B cell (primary cell): ENCODE measurements at regions not wholly inside any gene's neighbourhood (a gene's known extent, or its start where the extent isn't known, plus 50 kb on each side); places are given as distances from the start of the nearest gene placed in this dataset.

Experiments used
- ATAC-seq: fragments of 200-7000 bp; cut with Tn5 transposase; one replicate; pipeline ENCODE4 v1.10.0; 2021; ENCODE audit warnings: low read depth, mild to moderate bottlenecking, moderate number of reproducible peaks, moderate library complexity
- CTCF ChIA-PET: fragments of 350-600 bp; sonication (Branson Sonifier 250); formaldehyde crosslinking; loops from one replicate; lab custom pipeline; 2021; ENCODE audit warnings: antibody characterized with exemption, inconsistent platforms; lab: Charles Lee
- POLR2A ChIA-PET: fragments of 350-600 bp; sonication (Branson Sonifier 250); formaldehyde crosslinking; loops from one replicate; lab custom pipeline; 2021; ENCODE audit warnings: antibody characterized with exemption; lab: Charles Lee
- DNase-seq: peaks from one replicate; pipeline ENCODE4 v3.0.0; 2013
- H2AFZ ChIP-seq: 2 replicates; pipeline ENCODE4 v1.6.1; 2012; ENCODE audit warnings: mild to moderate bottlenecking, low read depth, low read length; ENCODE audit not compliant: insufficient read depth, poor library complexity, severe bottlenecking
- H3K27ac ChIP-seq, 2 donors: 1 replicate in 1 of 2; 2 replicates in 1 of 2; pipeline ENCODE4 v1.5.1; 2012 to 2013; ENCODE audit warnings: low read length in 2 of 2, mild to moderate bottlenecking in 2 of 2, moderate library complexity in 1 of 2
- H3K27me3 ChIP-seq, 4 experiments: fragments of 200-600 bp in 1 of 4; sonication (generic) in 1 of 4; replicated peaks in 1 of 4; 1 replicate in 2 of 4; 2 replicates in 2 of 4; pipeline versions ENCODE4 v1.6.1 to v1.7.0; 2013 to 2016; ENCODE audit warnings: low read length in 3 of 4, mild to moderate bottlenecking in 2 of 4, mixed read lengths in 1 of 4, moderate library complexity in 1 of 4; ENCODE audit not compliant: insufficient read depth in 4 of 4, control insufficient read depth in 3 of 4; ENCODE audit errors: control extremely low read depth in 1 of 4
- H3K36me3 ChIP-seq, 2 experiments: replicated peaks in 1 of 2; 1 replicate in 1 of 2; 2 replicates in 1 of 2; pipeline versions ENCODE4 v1.6.1 to v1.7.1; 2013; ENCODE audit warnings: low read length in 1 of 2; ENCODE audit not compliant: insufficient read depth in 2 of 2, control insufficient read depth in 1 of 2; ENCODE audit errors: control extremely low read depth in 1 of 2, extremely low read depth in 1 of 2
- H3K4me1 ChIP-seq, 2 donors: fragments of 200-600 bp in 1 of 2; sonication (generic) in 1 of 2; 1 replicate in 1 of 2; 2 replicates in 1 of 2; pipeline versions ENCODE4 v1.5.1 to v1.6.1; 2013 to 2017; ENCODE audit warnings: low read length in 2 of 2; ENCODE audit not compliant: control insufficient read depth in 2 of 2, insufficient read depth in 2 of 2
- H3K4me2 ChIP-seq: replicated peaks from 2 replicates; pipeline ENCODE3; 2012; ENCODE audit warnings: mild to moderate bottlenecking, low read depth, low read length; ENCODE audit not compliant: poor library complexity, severe bottlenecking
- H3K4me3 ChIP-seq, 5 experiments: fragments of 200-600 bp in 1 of 5; sonication (generic) in 1 of 5; 1 replicate in 3 of 5; 2 replicates in 2 of 5; pipeline versions ENCODE4 v1.5.1 to v1.7.0; 2011 to 2016; ENCODE audit warnings: low read length in 4 of 5, mild to moderate bottlenecking in 4 of 5, low read depth in 2 of 5, control low read depth in 1 of 5, moderate library complexity in 1 of 5; ENCODE audit not compliant: insufficient read depth in 1 of 5; ENCODE audit errors: control extremely low read depth in 1 of 5, extremely low read depth in 1 of 5
- H3K79me2 ChIP-seq: fragments of 200-600 bp; sonication (generic); one replicate; pipeline ENCODE4 v1.6.0; 2016; ENCODE audit warnings: low read length; ENCODE audit not compliant: control insufficient read depth, insufficient read depth
- H3K9ac ChIP-seq: fragments of 200-600 bp; sonication (generic); 2 replicates; pipeline ENCODE4 v1.6.1; 2017; ENCODE audit warnings: mild to moderate bottlenecking, low read length, moderate library complexity
- H3K9me3 ChIP-seq, 3 donors: one replicate each; pipeline versions ENCODE4 v1.6.1 to v1.7.1; 2013; ENCODE audit warnings: low read length in 2 of 3; ENCODE audit not compliant: control insufficient read depth in 2 of 3, insufficient read depth in 1 of 3; ENCODE audit errors: control extremely low read depth in 1 of 3
- H4K20me1 ChIP-seq: 2 replicates; pipeline ENCODE4 v1.6.0; 2012; ENCODE audit warnings: mild to moderate bottlenecking, low read length; ENCODE audit not compliant: insufficient read depth, control insufficient read depth, poor library complexity, severe bottlenecking
- H3K27ac Mint-ChIP-seq: one replicate; pipeline ENCODE4 v1.8.0; 2021; ENCODE audit warnings: mixed read lengths
- H3K27me3 Mint-ChIP-seq: one replicate; pipeline ENCODE4 v1.8.0; 2021; ENCODE audit warnings: mixed read lengths
- H3K4me1 Mint-ChIP-seq: one replicate; pipeline ENCODE4 v1.8.0; 2021; ENCODE audit warnings: mixed read lengths
- H3K4me3 Mint-ChIP-seq: one replicate; pipeline ENCODE4 v1.8.0; 2021; ENCODE audit warnings: mixed read lengths
- H3K9me3 Mint-ChIP-seq: one replicate; pipeline ENCODE4 v1.8.0; 2022; ENCODE audit warnings: mixed read lengths; ENCODE audit not compliant: insufficient read depth
- CTCF ChIP-seq: fragments of 200-600 bp; IDR thresholded peaks from one replicate; pipeline ENCODE4 v1.8.0; 2022; ENCODE audit warnings: antibody characterized with exemption, mild to moderate bottlenecking
- EZH2 ChIP-seq: IDR thresholded peaks from 2 replicates; pipeline ENCODE4 v1.6.1; 2012; ENCODE audit warnings: borderline replicate concordance, low read depth, mild to moderate bottlenecking, moderate library complexity, low read length; ENCODE audit not compliant: insufficient read depth, poor library complexity, severe bottlenecking
- WGBS: methylation state at CpG from one replicate; pipeline ENCODE4 v1.1.5; 2013; ENCODE audit warnings: missing lambda C conversion rate; ENCODE audit not compliant: insufficient coverage; 5-methylcytosine and 5-hydroxymethylcytosine counted together
- intact Hi-C: fragments of 100-400 bp; cut with micrococcal nuclease; formaldehyde crosslinking; loops from one replicate; pipeline ENCODE4 v1.10.0; 2022

- no peaks in the 10 kb centered on the region for H3K27me3 ChIP-seq
- intact Hi-C loops: no loop called here
- H3K4me1 Mint-ChIP-seq: no peaks in the 10 kb centered on the region
- POLR2A ChIA-PET: no interaction called here
- no peaks in the 10 kb centered on the region for H3K9me3 ChIP-seq
- H3K36me3 ChIP-seq: no peaks in the 10 kb centered on the region
- no peak for DNase-seq
- no peaks in the 10 kb centered on the region for H3K4me1 ChIP-seq
- no peak overlapping the region for H3K27ac ChIP-seq
- WGBS: 100% methylated on average over 1 of the region's 2 CpGs
- no peaks in the 10 kb centered on the region for H3K79me2 ChIP-seq
- H3K27me3 Mint-ChIP-seq: no peaks in the 10 kb centered on the region
- no peak for TF ChIP-seq CTCF
- TF ChIP-seq EZH2: no peak
- no peak overlapping the region for H3K9ac ChIP-seq
- peaks cover 3% of the 10 kb centered on the region for H3K9me3 Mint-ChIP-seq
- H3K4me3 ChIP-seq: no peak overlapping the region
- H4K20me1 ChIP-seq: no peaks in the 10 kb centered on the region
- CTCF ChIA-PET: no interaction called here
- no peak for ATAC-seq
- H2AFZ ChIP-seq: no peak overlapping the region
- no peak overlapping the region for H3K27ac Mint-ChIP-seq
- H3K4me2 ChIP-seq: no peak overlapping the region
- no peak overlapping the region for H3K4me3 Mint-ChIP-seq
These were observed 363.7 kb downstream of the SLC4A3 start for GRCh38 chr2:219991116-219991515.

GRCh38 chr2:219995399-219995798, 368.0 kb downstream of the SLC4A3 start:
- DNase-seq (no peak), ATAC-seq (no peak)
- H2AFZ ChIP-seq: no peak overlapping the region
- H3K9me3 Mint-ChIP-seq: peaks cover 3% of the 10 kb centered on the region
- no peak overlapping the region for H3K9ac ChIP-seq
- no peak overlapping the region for H3K27ac Mint-ChIP-seq
- POLR2A ChIA-PET: no interaction called here
- H3K4me2 ChIP-seq: no peak overlapping the region
- H3K79me2 ChIP-seq: no peaks in the 10 kb centered on the region
- TF ChIP-seq EZH2: no peak
- no peak for TF ChIP-seq CTCF
- 73% methylated on average over 4 of the region's 5 CpGs for WGBS
- no peaks in the 10 kb centered on the region for H3K4me1 ChIP-seq
- no peak overlapping the region for H3K27ac ChIP-seq
- H3K27me3 Mint-ChIP-seq: no peaks in the 10 kb centered on the region
- no peaks in the 10 kb centered on the region for H3K27me3 ChIP-seq
- H3K4me1 Mint-ChIP-seq: no peaks in the 10 kb centered on the region
- peaks cover 0 to 5% (median 0%) of the 10 kb centered on the region in 3 donors for H3K9me3 ChIP-seq
- no peaks in the 10 kb centered on the region for H3K36me3 ChIP-seq
- H3K4me3 Mint-ChIP-seq: no peak overlapping the region
- intact Hi-C loops: no loop called here
- H3K4me3 ChIP-seq: no peak overlapping the region
- CTCF ChIA-PET: no interaction called here
- H4K20me1 ChIP-seq: no peaks in the 10 kb centered on the region
